ENCODE measurements at regions not wholly inside any gene's neighbourhood (a gene's known extent, or its start where the extent isn't known, plus 50 kb on each side); places are given as distances from the start of the nearest gene placed in this dataset.

GRCh38 chr10:65196111-65196510 lies 1674.9 kb downstream of the REEP3 start:
- Mint-ChIP-seq H3K4me1 (peaks cover 9% of the 10 kb centered on the region), H3K27me3 (ENCODE audit: insufficient read depth, low read depth) (no peaks in the 10 kb centered on the region), H3K4me3 (no peak overlapping the region), H3K9me3 (peaks cover 2% of the 10 kb centered on the region), H3K27ac (no peak overlapping the region), H3K36me3 (no peaks in the 10 kb centered on the region)
- H3K36me3 ChIP-seq: no peaks in the 10 kb centered on the region
- H3K4me2 ChIP-seq: no peak overlapping the region
- H4K20me1 ChIP-seq (ENCODE audit: low read depth): no peaks in the 10 kb centered on the region
- no peak for TF ChIP-seq EZH2phosphoT487 (IDR thresholded peaks at IDR 0.05)
- no peak for TF ChIP-seq EZH2 (IDR thresholded peaks at IDR 0.05)
- no peak for TF ChIP-seq CTCF (IDR thresholded peaks at IDR 0.05)
- no peak overlapping the region for H3K9ac ChIP-seq
- H3K4me3 ChIP-seq: no peak overlapping the region
- H3K27ac ChIP-seq: no peak overlapping the region
- H3K27me3 ChIP-seq: no peaks in the 10 kb centered on the region
- no peaks in the 10 kb centered on the region for H3K79me2 ChIP-seq (ENCODE audit: low read depth)
- H3K9me3 ChIP-seq (ENCODE audit: low read depth): no peaks in the 10 kb centered on the region
- H3K4me1 ChIP-seq: no peaks in the 10 kb centered on the region
- no peaks in the 10 kb centered on the region for H3F3A ChIP-seq (ENCODE audit: low read depth)
- DNase-seq (ENCODE audit: low spot score): no peak
- no peak overlapping the region for H2AFZ ChIP-seq (replicated peaks)

- no peaks in the 10 kb centered on the region for H3F3A ChIP-seq (ENCODE audit: low read depth)
- H4K20me1 ChIP-seq (ENCODE audit: low read depth): no peaks in the 10 kb centered on the region
- H3K27ac Mint-ChIP-seq: no peak overlapping the region
- H3K27me3 Mint-ChIP-seq (ENCODE audit: insufficient read depth, low read depth): no peaks in the 10 kb centered on the region
- peaks cover 9% of the 10 kb centered on the region for H3K4me1 Mint-ChIP-seq
- H3K79me2 ChIP-seq (ENCODE audit: low read depth): no peaks in the 10 kb centered on the region
- H3K4me3 ChIP-seq: no peak overlapping the region
- H3K9ac ChIP-seq: no peak overlapping the region
- H3K4me2 ChIP-seq: no peak overlapping the region
- H3K9me3 Mint-ChIP-seq: peaks cover 2% of the 10 kb centered on the region
- H3K4me3 Mint-ChIP-seq: no peak overlapping the region
- H3K27me3 ChIP-seq: no peaks in the 10 kb centered on the region
- H3K36me3 Mint-ChIP-seq: no peaks in the 10 kb centered on the region
- H3K36me3 ChIP-seq: no peaks in the 10 kb centered on the region
- H3K27ac ChIP-seq: no peak overlapping the region
- no peak for DNase-seq (ENCODE audit: low spot score)
- no peaks in the 10 kb centered on the region for H3K9me3 ChIP-seq (ENCODE audit: low read depth)
- H3K4me1 ChIP-seq: no peaks in the 10 kb centered on the region
- TF ChIP-seq EZH2 (IDR thresholded peaks at IDR 0.05) (no peak), CTCF (IDR thresholded peaks at IDR 0.05) (no peak), EZH2phosphoT487 (IDR thresholded peaks at IDR 0.05) (no peak)
- H2AFZ ChIP-seq (replicated peaks): no peak overlapping the region
Observed at GRCh38 chr10:65197935-65198334, 1676.7 kb downstream of the REEP3 start.

GRCh38 chr10:65201491-65201890 lies 1680.3 kb downstream of the REEP3 start:
- H3K27me3 ChIP-seq: no peaks in the 10 kb centered on the region
- Mint-ChIP-seq H3K27ac (no peak overlapping the region), H3K36me3 (no peaks in the 10 kb centered on the region), H3K4me1 (peaks cover 5% of the 10 kb centered on the region), H3K9me3 (no peaks in the 10 kb centered on the region), H3K4me3 (no peak overlapping the region), H3K27me3 (ENCODE audit: insufficient read depth, low read depth) (no peaks in the 10 kb centered on the region)
- H2AFZ ChIP-seq (replicated peaks): no peak overlapping the region
- H3K9me3 ChIP-seq (ENCODE audit: low read depth): no peaks in the 10 kb centered on the region
- no peak for DNase-seq (ENCODE audit: low spot score)
- H3K4me3 ChIP-seq: no peak overlapping the region
- H3K27ac ChIP-seq: no peak overlapping the region
- H4K20me1 ChIP-seq (ENCODE audit: low read depth): no peaks in the 10 kb centered on the region
- no peak for TF ChIP-seq EZH2 (IDR thresholded peaks at IDR 0.05)
- no peak for TF ChIP-seq CTCF (IDR thresholded peaks at IDR 0.05)
- no peak for TF ChIP-seq EZH2phosphoT487 (IDR thresholded peaks at IDR 0.05)
- no peak overlapping the region for H3K4me2 ChIP-seq
- no peaks in the 10 kb centered on the region for H3K36me3 ChIP-seq
- H3K4me1 ChIP-seq: peaks cover 3% of the 10 kb centered on the region
- no peak overlapping the region for H3K9ac ChIP-seq
- no peaks in the 10 kb centered on the region for H3K79me2 ChIP-seq (ENCODE audit: low read depth)
- no peaks in the 10 kb centered on the region for H3F3A ChIP-seq (ENCODE audit: low read depth)

Measured in neural progenitor cell (in vitro differentiated cells).